GM18861 (cell line): ENCODE measurements at regions not wholly inside any gene's neighbourhood (a gene's known extent, or its start where the extent isn't known, plus 50 kb on each side); places are given as distances from the start of the nearest gene placed in this dataset.
"Not testable (repeated sequence)": the region's sequence is repeated elsewhere in the genome, so short reads cannot be mapped to it uniquely, and the experiment has no call there.

Experiments
- ATAC-seq: cut with Tn5 transposase; IDR thresholded peaks from one replicate; pipeline ENCODE4 v1.9.1; 2021; ENCODE audit not compliant: unreplicated experiment

- no peak for ATAC-seq
These were observed 415.8 kb upstream of the GRM7 start for GRCh38 chr3:6444888-6445658.

GRCh38 chr3:6447166-6447801 is 413.6 kb upstream of the GRM7 start:
- no peak for ATAC-seq

GRCh38 chr3:6448011-6448410 is 412.9 kb upstream of the GRM7 start:
- ATAC-seq, result no peak

- no peak for ATAC-seq
These were observed 411.8 kb upstream of the GRM7 start for GRCh38 chr3:6449099-6449498.

- no peak for ATAC-seq
These were observed 407.9 kb upstream of the GRM7 start for GRCh38 chr3:6452974-6453373.

- ATAC-seq, result no peak
These were observed 405.9 kb upstream of the GRM7 start for GRCh38 chr3:6455031-6455430.

- no peak for ATAC-seq
These were observed 393.7 kb upstream of the GRM7 start for GRCh38 chr3:6467186-6467585.

GRCh38 chr3:6468589-6468988 is 392.3 kb upstream of the GRM7 start:
- no peak for ATAC-seq

GRCh38 chr3:6471744-6472143 is 389.2 kb upstream of the GRM7 start:
- no peak for ATAC-seq

GRCh38 chr3:6490487-6491327 is 370.2 kb upstream of the GRM7 start:
- ATAC-seq, result not testable (repeated sequence)

- ATAC-seq, result no peak
These were observed 369.1 kb upstream of the GRM7 start for GRCh38 chr3:6491768-6492167.

GRCh38 chr3:6492306-6492705 is 368.6 kb upstream of the GRM7 start:
- ATAC-seq, result no peak

GRCh38 chr3:6498944-6499343 is 362.0 kb upstream of the GRM7 start:
- not testable (repeated sequence) for ATAC-seq

- no peak for ATAC-seq
These were observed 356.6 kb upstream of the GRM7 start for GRCh38 chr3:6504347-6504746.

GRCh38 chr3:6504834-6505233 is 356.1 kb upstream of the GRM7 start:
- no peak for ATAC-seq

- ATAC-seq, result no peak
These were observed 352.5 kb upstream of the GRM7 start for GRCh38 chr3:6508410-6508759.

GRCh38 chr3:6509576-6509975 is 351.3 kb upstream of the GRM7 start:
- ATAC-seq, result no peak

- no peak for ATAC-seq
These were observed 350.2 kb upstream of the GRM7 start for GRCh38 chr3:6510713-6511112.

GRCh38 chr3:6512172-6512800 is 348.6 kb upstream of the GRM7 start:
- no peak for ATAC-seq

- ATAC-seq, result no peak
These were observed 344.8 kb upstream of the GRM7 start for GRCh38 chr3:6516143-6516542.

- ATAC-seq, result no peak
These were observed 344.2 kb upstream of the GRM7 start for GRCh38 chr3:6516694-6517093.
